Stomach (tissue), 4 donors: ENCODE measurements at regions not wholly inside any gene's neighbourhood (a gene's known extent, or its start where the extent isn't known, plus 50 kb on each side); places are given as distances from the start of the nearest gene placed in this dataset.

Source experiments
- EP300 ChIP-seq: sonication (generic); formaldehyde crosslinking; IDR thresholded peaks from one replicate; pipeline ENCODE4 v1.6.1; 2017; ENCODE audit warnings: antibody characterized with exemption
- POLR2A ChIP-seq, 4 donors: fragments of 450-650 bp; IDR thresholded peaks; one replicate each; pipeline ENCODE4 v1.6.1; 2016; ENCODE audit warnings: antibody characterized with exemption in 4 of 4, control low read depth in 2 of 4, mild to moderate bottlenecking in 1 of 4, moderate library complexity in 1 of 4

DNA sequence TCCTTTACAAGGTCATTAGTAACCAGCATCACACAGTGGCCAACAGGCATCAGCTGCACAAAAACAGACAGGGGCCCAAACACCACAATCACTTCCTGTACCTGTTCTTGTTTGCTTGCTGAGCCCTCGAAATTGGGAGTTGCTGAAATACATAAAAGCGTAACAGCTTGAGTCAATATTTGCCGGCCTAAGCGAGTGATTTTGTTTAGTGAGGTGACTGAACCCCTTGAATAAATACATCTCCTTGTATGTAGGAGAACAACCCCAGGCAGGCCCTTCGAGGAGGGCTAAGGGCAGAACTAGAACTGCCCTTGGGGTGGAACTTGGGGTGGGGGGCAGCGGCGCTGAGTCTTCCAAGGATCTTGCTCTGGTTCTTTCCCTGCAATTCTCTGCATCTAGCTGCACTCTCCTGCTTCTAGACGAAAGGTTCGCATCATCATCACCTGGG lies 502.5 kb downstream of the RASEF start:
- TF ChIP-seq POLR2A (IDR thresholded peaks at IDR 0.05) (no peak), EP300 (no peak)
